HepG2 (cell line): ENCODE measurements at regions not wholly inside any gene's neighbourhood (a gene's known extent, or its start where the extent isn't known, plus 50 kb on each side); places are given as distances from the start of the nearest gene placed in this dataset.

Experiments used
- ATAC-seq: fragments of 200-7000 bp; cut with Tn5 transposase; 3 replicates; pipeline ENCODE4 v1.9.1; 2020; ENCODE audit warnings: mild to moderate bottlenecking, moderate library complexity
- BruUV-seq: library from RNA; stranded (reverse); fragments of 400-500 nt; replicated peaks from 2 replicates; lab custom pipeline; 2021; lab: Mats Ljungman, UMichigan
- CTCF ChIA-PET: fragments of 300-600 bp; formaldehyde crosslinking; extraction: SDS; loops from one replicate; lab custom pipeline; 2021; ENCODE audit warnings: low total read pairs, inconsistent platforms, low intra/inter-chr PET ratio; lab: Yijun Ruan, JAX
- POLR2A ChIA-PET: fragments of 350-600 bp; sonication (Branson Sonifier 250); formaldehyde crosslinking; loops from one replicate; lab custom pipeline; 2020; ENCODE audit warnings: antibody characterized with exemption, inconsistent platforms; lab: Yijun Ruan, JAX
- DNase-seq: peaks from one replicate; pipeline ENCODE4 v3.0.0-alpha.2; 2015; ENCODE audit warnings: low spot score
- FAIRE-seq: peaks from 3 replicates; lab custom pipeline; 2011; peaks lifted over from hg19 to GRCh38; lab: Jason Lieb, UNC
- H2AFZ ChIP-seq: one replicate; pipeline ENCODE4 v1.6.1; 2011; ENCODE audit warnings: low read length, inconsistent platforms
- H3K27ac ChIP-seq: fragments of 300-600 bp; 3 replicates; pipeline ENCODE4 v1.8.0; 2011; ENCODE audit warnings: mixed run types, mild to moderate bottlenecking, mixed read lengths, low read length, inconsistent platforms; ENCODE audit not compliant: insufficient read depth; ENCODE audit errors: extremely low read length
- H3K27me3 ChIP-seq, 2 experiments: fragments of 200-600 bp in 1 of 2; 2 replicates in 1 of 2; 3 replicates in 1 of 2; pipeline versions ENCODE4 v1.6.0 to v1.8.0; 2011; ENCODE audit warnings: low read length in 2 of 2, mild to moderate bottlenecking in 2 of 2, moderate library complexity in 2 of 2, inconsistent platforms in 1 of 2; ENCODE audit not compliant: insufficient read depth in 2 of 2, control insufficient read depth in 1 of 2
- H3K36me3 ChIP-seq, 2 experiments: fragments of 200-600 bp in 1 of 2; replicated peaks in 1 of 2; 2 replicates in 1 of 2; 3 replicates in 1 of 2; pipeline versions ENCODE4 v1.5.1 to v1.8.0; 2011; ENCODE audit warnings: low read length in 2 of 2, inconsistent platforms in 1 of 2; ENCODE audit not compliant: insufficient read depth in 2 of 2, control insufficient read depth in 1 of 2
- H3K4me1 ChIP-seq: 2 replicates; pipeline ENCODE4 v1.5.1; 2012; ENCODE audit warnings: low read length, inconsistent platforms; ENCODE audit not compliant: insufficient read depth
- H3K4me2 ChIP-seq: 2 replicates; pipeline ENCODE4 v1.6.0; 2011; ENCODE audit warnings: low read depth, low read length, inconsistent platforms
- H3K4me3 ChIP-seq, 3 experiments: fragments of 200-600 bp in 1 of 3; sonication (generic), shearing (Covaris generic) in 1 of 3; replicated peaks in 1 of 3; 2 replicates each; pipeline ENCODE4 v1.5.1; 2011 to 2016; ENCODE audit warnings: low read length in 3 of 3, inconsistent platforms in 2 of 3, low read depth in 2 of 3, mild to moderate bottlenecking in 2 of 3, control low read depth in 1 of 3, mixed read lengths in 1 of 3; ENCODE audit not compliant: insufficient read depth in 1 of 3
- H3K79me2 ChIP-seq: one replicate; pipeline ENCODE4 v1.6.1; 2011; ENCODE audit warnings: low read length, inconsistent platforms; ENCODE audit not compliant: insufficient read depth
- H3K9ac ChIP-seq: 2 replicates; pipeline ENCODE4 v1.6.0; 2011; ENCODE audit warnings: mild to moderate bottlenecking, low read depth, low read length, inconsistent platforms; ENCODE audit not compliant: insufficient read depth
- H3K9me3 ChIP-seq: 2 replicates; pipeline ENCODE4 v1.5.1; 2012; ENCODE audit warnings: mild to moderate bottlenecking, low read length
- H4K20me1 ChIP-seq: 2 replicates; pipeline ENCODE4 v1.6.0; 2011; ENCODE audit warnings: inconsistent platforms, mild to moderate bottlenecking, low read length, moderate library complexity; ENCODE audit not compliant: insufficient read depth
- AHDC1 ChIP-seq: sonication (generic); formaldehyde crosslinking; IDR thresholded peaks from 2 replicates; pipeline ENCODE4 v1.5.1; 2020; ENCODE audit warnings: mild to moderate bottlenecking, missing genetic modification reagents, borderline replicate concordance
- GABPB1 ChIP-seq: IDR thresholded peaks from 2 replicates; pipeline ENCODE4 v1.6.1; 2016; ENCODE audit warnings: mild to moderate bottlenecking, missing genetic modification reagents, moderate library complexity, missing compliant biosample characterization
- JUN ChIP-seq: sonication (generic); formaldehyde crosslinking; IDR thresholded peaks from 2 replicates; pipeline ENCODE4 v1.4.0; 2020; ENCODE audit warnings: mild to moderate bottlenecking, missing genetic modification reagents
- KDM2A ChIP-seq: sonication (generic); formaldehyde crosslinking; IDR thresholded peaks from 2 replicates; pipeline ENCODE4 v1.4.0; 2020; ENCODE audit warnings: low read depth, missing genetic modification reagents, borderline replicate concordance
- MAZ ChIP-seq, 2 experiments: sonication (generic) in 1 of 2; formaldehyde crosslinking in 1 of 2; IDR thresholded peaks; 2 replicates each; pipeline versions ENCODE4 v1.5.0 to v1.6.1; 2012 to 2020; ENCODE audit warnings: low read depth in 2 of 2, mild to moderate bottlenecking in 2 of 2, borderline replicate concordance in 1 of 2, improper control_type of control experiment in 1 of 2, low read length in 1 of 2, missing genetic modification reagents in 1 of 2, moderate library complexity in 1 of 2
- RARG ChIP-seq: sonication (generic); formaldehyde crosslinking; IDR thresholded peaks from 2 replicates; pipeline ENCODE4 v1.4.0; 2020; ENCODE audit warnings: low read depth, mild to moderate bottlenecking, missing genetic modification reagents
- SKIL ChIP-seq: sonication (generic); formaldehyde crosslinking; IDR thresholded peaks from 2 replicates; pipeline ENCODE4 v1.8.0; 2022; ENCODE audit warnings: missing genetic modification reagents, mild to moderate bottlenecking, moderate library complexity, borderline replicate concordance
- SMAD9 ChIP-seq: sonication (generic); formaldehyde crosslinking; IDR thresholded peaks from 2 replicates; pipeline ENCODE4 v1.5.1; 2020; ENCODE audit warnings: mild to moderate bottlenecking, missing genetic modification reagents
- SSRP1 ChIP-seq: IDR thresholded peaks from 2 replicates; pipeline ENCODE4 v1.6.1; 2016; ENCODE audit warnings: control low read depth
- ZNF674 ChIP-seq: sonication (generic); formaldehyde crosslinking; IDR thresholded peaks from 2 replicates; pipeline ENCODE4 v1.5.0; 2020; ENCODE audit warnings: low read depth, mild to moderate bottlenecking, missing genetic modification reagents
- WGBS: methylation state at CpG from one replicate; pipeline ENCODE4 v1.1.6; 2017; ENCODE audit warnings: low lambda C conversion rate; 5-methylcytosine and 5-hydroxymethylcytosine counted together
- in situ Hi-C: cut with HindIII; loops from 2 replicates; pipeline ENCODE4 v1.10.0; 2017; ENCODE audit warnings: low pct_unique_long_range_greater_than_20kb; ENCODE audit not compliant: extremely low pct_ligation_motif_present
- intact Hi-C: fragments of 100-400 bp; cut with micrococcal nuclease; formaldehyde crosslinking; loops from one replicate; pipeline ENCODE4 v1.10.0; 2022; ENCODE audit not compliant: unreplicated experiment

- no peak for TF ChIP-seq GABPB1 (CRISPR knock-in tag)
- TF ChIP-seq ZNF674 = no peak
- no peak for TF ChIP-seq SMAD9 (CRISPR knock-in tag)
- no peak for TF ChIP-seq AHDC1 (CRISPR knock-in tag)
- TF ChIP-seq SSRP1 (CRISPR knock-in tag) = no peak
- TF ChIP-seq JUN (CRISPR knock-in tag) = no peak
- no peak for TF ChIP-seq SKIL (CRISPR knock-in tag)
- no peak for TF ChIP-seq RARG (CRISPR knock-in tag)
- no peak for TF ChIP-seq KDM2A (CRISPR knock-in tag)
- no peak for TF ChIP-seq MAZ (IDR thresholded peaks at IDR 0.05; ENCODE audit: borderline replicate concordance, low read depth, low read length)
- no peak for TF ChIP-seq MAZ (CRISPR knock-in tag; IDR thresholded peaks at IDR 0.05; ENCODE audit: low read depth)
- ChIA-PET CTCF (no interaction called here), POLR2A (no interaction called here)
- no peak overlapping the region for H3K27ac ChIP-seq
- H3K4me2 ChIP-seq = no peak overlapping the region
- intact Hi-C loops (no loop called here), in situ Hi-C loops (no loop called here)
- WGBS = 2% methylated on average over 2 of the region's 2 CpGs
- H3K79me2 ChIP-seq = no peaks in the 10 kb centered on the region
- no peak overlapping the region for H3K4me3 ChIP-seq
- DNase-seq (no peak), ATAC-seq (no peak), FAIRE-seq (no peak)
- no peaks in the 10 kb centered on the region for H4K20me1 ChIP-seq
- no peaks in the 10 kb centered on the region for H3K4me1 ChIP-seq
- H3K27me3 ChIP-seq = no peaks in the 10 kb centered on the region
- no peaks in the 10 kb centered on the region for H3K9me3 ChIP-seq
- no peak overlapping the region for H2AFZ ChIP-seq
- no peaks in the 10 kb centered on the region for H3K36me3 ChIP-seq
- no peak overlapping the region for H3K9ac ChIP-seq
- no TSS peak for BruUV-seq
These were observed 126.0 kb upstream of the ACVR2A start for GRCh38 chr2:147718831-147719230.
